H1 (cell line): ENCODE measurements at regions not wholly inside any gene's neighbourhood (a gene's known extent, or its start where the extent isn't known, plus 50 kb on each side); places are given as distances from the start of the nearest gene placed in this dataset.

Experiments
- CBX8 ChIP-seq: fragments of 300-800, 300-1000 bp; sonication (generic); IDR thresholded peaks from 2 replicates; pipeline ENCODE4 v1.7.1; 2016; ENCODE audit warnings: low read depth, low read length, borderline replicate concordance
- KDM5A ChIP-seq: fragments of 200-600 bp; IDR thresholded peaks from 2 replicates; pipeline ENCODE4 v1.7.1; 2012; ENCODE audit warnings: mild to moderate bottlenecking, low read length, inconsistent platforms, mixed read lengths

DNA sequence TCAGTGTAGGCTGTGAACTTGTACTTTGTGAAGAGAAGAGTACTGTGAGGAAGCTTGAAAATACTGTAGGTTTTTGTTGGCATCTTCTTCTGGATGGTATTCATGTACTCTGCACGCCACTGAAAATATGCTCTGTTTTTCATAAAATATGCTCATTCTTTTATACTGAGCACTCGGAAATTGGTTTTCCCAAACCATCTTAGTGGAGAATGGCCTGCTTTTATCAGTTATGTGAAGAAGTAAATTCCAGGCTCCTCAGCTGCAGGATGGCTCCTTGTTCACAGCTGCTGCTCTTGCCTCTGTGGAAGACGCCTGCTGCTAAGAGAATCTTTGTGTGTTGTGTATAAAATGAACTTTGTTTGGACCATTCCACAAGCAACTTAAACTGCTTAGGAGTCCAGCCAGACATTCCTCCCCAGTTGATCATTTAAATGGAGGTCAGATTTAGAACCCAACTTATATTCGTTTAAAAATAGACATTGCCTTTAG, 443.5 kb upstream of the RGS6 start (continued):
- no peak for TF ChIP-seq CBX8
- no peak for TF ChIP-seq KDM5A
